RWPE2 (cell line): ENCODE measurements at regions not wholly inside any gene's neighbourhood (a gene's known extent, or its start where the extent isn't known, plus 50 kb on each side); places are given as distances from the start of the nearest gene placed in this dataset.
"Not testable (repeated sequence)": the region's sequence is repeated elsewhere in the genome, so short reads cannot be mapped to it uniquely, and the experiment has no call there.

ENCODE experiments used
- ATAC-seq: fragments of 200-7000 bp; cut with Tn5 transposase; 3 replicates; pipeline ENCODE4 v1.9.1; 2021; ENCODE audit warnings: low read depth
- DNase-seq: peaks from one replicate; pipeline ENCODE4 v3.0.0-alpha.2; 2020; ENCODE audit warnings: low spot score
- H3K27ac ChIP-seq: fragments of 450-650 bp; 2 replicates; pipeline ENCODE4 v1.5.1; 2017; ENCODE audit warnings: mild to moderate bottlenecking; ENCODE audit not compliant: poor library complexity, severe bottlenecking
- H3K27me3 ChIP-seq: fragments of 250-450 bp; sonication (Bioruptor Pico); 2 replicates; pipeline ENCODE4 v1.5.1; 2021; ENCODE audit warnings: mild to moderate bottlenecking, moderate library complexity; ENCODE audit not compliant: insufficient read depth, poor library complexity, severe bottlenecking
- H3K36me3 ChIP-seq: fragments of 250-450 bp; sonication (Bioruptor Pico); 2 replicates; pipeline ENCODE4 v1.5.1; 2020; ENCODE audit warnings: low read depth, mild to moderate bottlenecking, moderate library complexity
- H3K4me1 ChIP-seq: fragments of 250-450 bp; sonication (Bioruptor Pico); 2 replicates; pipeline ENCODE4 v1.5.1; 2021; ENCODE audit warnings: mild to moderate bottlenecking, moderate library complexity; ENCODE audit not compliant: insufficient read depth, poor library complexity, severe bottlenecking
- H3K4me3 ChIP-seq: fragments of 250-450 bp; sonication (Bioruptor Pico); 2 replicates; pipeline ENCODE4 v1.5.1; 2021; ENCODE audit warnings: mild to moderate bottlenecking, moderate library complexity; ENCODE audit not compliant: severe bottlenecking
- H3K9me3 ChIP-seq: fragments of 250-450 bp; sonication (Bioruptor Pico); 2 replicates; pipeline ENCODE4 v1.5.1; 2021; ENCODE audit warnings: mild to moderate bottlenecking, moderate library complexity; ENCODE audit not compliant: severe bottlenecking
- CTCF ChIP-seq: fragments of 450-650 bp; IDR thresholded peaks from one replicate; pipeline ENCODE4 v1.5.1; 2017; ENCODE audit warnings: mild to moderate bottlenecking, moderate library complexity; ENCODE audit not compliant: poor library complexity, severe bottlenecking

DNA sequence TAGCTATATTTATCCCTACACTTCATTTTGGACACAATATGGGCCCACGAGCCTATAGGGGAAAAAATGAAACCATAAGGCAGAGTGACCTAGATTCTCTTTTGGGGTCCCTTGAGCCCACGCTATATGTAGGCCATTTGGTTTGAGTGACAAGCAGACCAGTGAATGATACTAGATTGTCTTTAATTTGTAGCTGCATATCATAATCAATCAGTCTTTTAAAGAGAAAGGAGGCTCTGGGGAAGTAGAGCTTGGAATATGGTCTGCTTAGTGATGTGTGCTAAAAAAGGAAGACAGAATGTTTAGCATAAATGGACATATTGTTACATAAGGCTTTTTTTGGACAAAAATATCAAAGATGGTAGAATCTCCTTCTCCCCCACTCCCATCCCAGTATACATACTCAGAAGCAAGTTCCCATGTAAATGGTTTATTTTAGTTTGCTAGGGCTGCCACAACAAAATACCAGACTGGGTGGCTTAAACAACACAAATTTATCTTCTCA lies 140.8 kb downstream of the CAPZA3 start:
- no peak for DNase-seq
- no peaks in the 10 kb centered on the region for H3K36me3 ChIP-seq
- H3K27ac ChIP-seq = no peak overlapping the region
- H3K9me3 ChIP-seq = no peaks in the 10 kb centered on the region
- TF ChIP-seq CTCF = no peak
- no peak overlapping the region for H3K4me3 ChIP-seq
- H3K27me3 ChIP-seq = no peaks in the 10 kb centered on the region
- no peaks in the 10 kb centered on the region for H3K4me1 ChIP-seq
- ATAC-seq = no peak

GRCh38 chr12:18882690-18883089 lies 144.8 kb downstream of the CAPZA3 start:
- H3K27ac ChIP-seq = no peak overlapping the region
- H3K4me1 ChIP-seq = no peaks in the 10 kb centered on the region
- no peaks in the 10 kb centered on the region for H3K27me3 ChIP-seq
- no peak for TF ChIP-seq CTCF
- ATAC-seq = no peak
- H3K9me3 ChIP-seq = no peaks in the 10 kb centered on the region
- no peak overlapping the region for H3K4me3 ChIP-seq
- H3K36me3 ChIP-seq = no peaks in the 10 kb centered on the region
- DNase-seq = no peak

DNA sequence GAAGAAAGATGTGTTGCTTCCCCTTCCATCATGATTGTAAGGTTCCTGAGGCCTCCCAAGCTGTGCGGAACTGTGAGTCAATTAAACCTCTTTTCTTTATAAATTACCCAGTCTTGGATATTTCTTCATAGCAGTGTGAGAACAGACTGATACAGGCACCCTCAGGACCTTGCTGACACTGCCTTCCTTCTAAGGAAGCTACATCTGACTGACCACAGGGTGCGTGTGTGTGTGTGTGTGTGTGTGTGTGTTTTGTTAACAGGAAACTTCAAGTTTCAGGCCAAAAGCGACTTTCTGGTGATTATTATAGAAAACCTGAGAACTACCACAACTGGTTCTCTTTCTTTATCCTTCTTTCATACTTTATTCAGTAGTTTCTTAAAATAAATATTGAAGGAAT lies 149.0 kb downstream of the CAPZA3 start:
- H3K36me3 ChIP-seq = no peaks in the 10 kb centered on the region
- no peaks in the 10 kb centered on the region for H3K9me3 ChIP-seq
- DNase-seq (no peak), ATAC-seq (no peak)
- no peaks in the 10 kb centered on the region for H3K4me1 ChIP-seq
- no peak overlapping the region for H3K4me3 ChIP-seq
- H3K27ac ChIP-seq = no peak overlapping the region
- no peaks in the 10 kb centered on the region for H3K27me3 ChIP-seq
- TF ChIP-seq CTCF = no peak

DNA sequence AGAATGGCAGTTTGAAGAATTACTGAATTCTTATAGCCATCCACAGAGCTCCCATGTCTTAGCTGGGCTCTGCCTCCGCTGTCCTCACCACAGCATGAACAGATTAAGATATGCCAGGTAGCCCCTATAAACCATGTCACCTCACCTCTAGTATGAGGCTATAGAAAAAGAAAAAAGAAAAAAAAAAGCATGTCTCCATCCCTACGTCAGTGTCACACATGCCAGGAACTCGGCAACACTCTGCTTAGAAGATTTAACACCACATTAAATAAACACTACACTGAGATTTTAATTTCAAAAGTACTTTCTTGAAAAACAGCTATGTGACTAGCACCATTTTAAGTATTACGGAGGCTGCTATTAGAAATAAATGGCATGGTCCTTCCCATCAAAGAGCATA lies 149.4 kb downstream of the CAPZA3 start:
- no peak overlapping the region for H3K4me3 ChIP-seq
- no peak overlapping the region for H3K27ac ChIP-seq
- TF ChIP-seq CTCF = no peak
- no peaks in the 10 kb centered on the region for H3K27me3 ChIP-seq
- no peak for ATAC-seq
- H3K9me3 ChIP-seq = no peaks in the 10 kb centered on the region
- H3K36me3 ChIP-seq = no peaks in the 10 kb centered on the region
- no peaks in the 10 kb centered on the region for H3K4me1 ChIP-seq
- no peak for DNase-seq

GRCh38 chr12:18888047-18888446 lies 150.1 kb downstream of the CAPZA3 start:
- Histone ChIP-seq H3K36me3 (no peaks in the 10 kb centered on the region), H3K9me3 (no peaks in the 10 kb centered on the region), H3K27me3 (no peaks in the 10 kb centered on the region), H3K4me1 (no peaks in the 10 kb centered on the region), H3K4me3 (no peak overlapping the region), H3K27ac (no peak overlapping the region)
- TF ChIP-seq CTCF = no peak
- ATAC-seq (no peak), DNase-seq (no peak)

DNA sequence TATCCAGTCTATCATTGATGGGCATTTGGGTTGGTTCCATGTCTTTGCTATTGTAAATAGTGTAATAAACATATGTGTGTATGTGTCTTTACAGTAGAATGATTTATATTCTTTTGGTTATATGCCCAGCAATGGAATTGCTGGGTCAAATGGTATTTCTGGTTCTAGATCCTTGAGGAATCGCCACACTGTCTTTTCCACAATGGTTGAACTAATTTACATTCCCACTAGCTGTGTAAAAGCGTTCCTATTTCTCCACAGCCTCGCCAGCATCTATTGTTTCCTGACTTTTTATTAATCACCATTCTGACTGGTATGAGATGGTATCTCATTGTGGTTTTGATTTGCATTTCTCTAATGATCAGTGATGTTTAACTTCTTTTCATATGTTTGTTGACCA lies 152.7 kb downstream of the CAPZA3 start:
- H3K27ac ChIP-seq, H3K27me3 ChIP-seq, H3K4me1 ChIP-seq, DNase-seq, ATAC-seq, H3K4me3 ChIP-seq, H3K36me3 ChIP-seq, H3K9me3 ChIP-seq: not testable (repeated sequence)
